Right hindlimb (tissue), 1 donor: ENCODE measurements at regions not wholly inside any gene's neighbourhood (a gene's known extent, or its start where the extent isn't known, plus 50 kb on each side); places are given as distances from the start of the nearest gene placed in this dataset.
"Not testable (repeated sequence)": the region's sequence is repeated elsewhere in the genome, so short reads cannot be mapped to it uniquely, and the experiment has no call there.

Experiments used
- DNase-seq: peaks from one replicate; pipeline ENCODE4 v3.0.0-alpha.2; 2018

DNA sequence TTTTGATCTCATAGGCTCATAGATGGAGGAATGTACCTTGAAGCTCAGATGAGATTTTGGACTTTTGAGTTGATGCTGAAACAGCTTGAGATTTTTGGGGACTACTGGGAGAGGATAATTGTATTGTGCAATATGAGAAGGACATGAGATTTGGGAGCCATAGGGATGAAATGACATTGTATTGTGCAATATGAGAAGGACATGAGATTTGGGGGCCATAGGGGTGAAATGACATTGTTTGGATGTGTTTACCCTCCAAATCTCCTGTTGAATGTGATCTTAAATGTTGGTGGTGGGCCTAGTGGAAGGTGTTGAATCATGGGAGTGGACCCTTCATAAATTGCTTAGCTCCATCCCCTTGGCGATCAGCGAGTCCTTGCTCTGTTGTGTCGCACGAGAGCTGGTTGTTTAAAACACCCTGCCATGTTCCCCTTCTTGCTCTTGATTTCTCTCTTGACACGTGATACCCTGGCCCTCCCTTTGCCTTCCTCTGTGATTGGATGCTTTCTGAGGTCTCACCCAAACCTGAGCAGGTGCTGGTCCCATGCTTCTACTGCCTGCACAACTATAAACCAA is 110.9 kb upstream of the TPTE start:
- not testable (repeated sequence) for DNase-seq

- not testable (repeated sequence) for DNase-seq
Observed at GRCh38 chr21:10411776-10412526, 109.4 kb upstream of the TPTE start.

DNA sequence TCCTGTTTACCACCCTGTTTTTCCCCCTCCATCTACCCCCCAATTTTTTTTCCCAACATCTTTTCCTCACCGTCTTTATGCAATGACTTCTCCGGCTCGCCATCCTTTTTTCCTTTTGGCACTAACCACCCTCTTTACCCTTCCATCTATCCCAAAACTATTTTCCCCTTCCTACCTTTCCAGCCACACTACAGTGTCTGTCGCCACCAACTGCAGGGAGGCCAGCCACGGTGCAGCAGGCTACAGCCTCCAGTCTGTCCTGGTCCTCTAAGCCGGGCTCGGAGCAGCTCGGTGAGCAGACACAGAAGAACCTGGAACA is 108.5 kb upstream of the TPTE start:
- not testable (repeated sequence) for DNase-seq

DNA sequence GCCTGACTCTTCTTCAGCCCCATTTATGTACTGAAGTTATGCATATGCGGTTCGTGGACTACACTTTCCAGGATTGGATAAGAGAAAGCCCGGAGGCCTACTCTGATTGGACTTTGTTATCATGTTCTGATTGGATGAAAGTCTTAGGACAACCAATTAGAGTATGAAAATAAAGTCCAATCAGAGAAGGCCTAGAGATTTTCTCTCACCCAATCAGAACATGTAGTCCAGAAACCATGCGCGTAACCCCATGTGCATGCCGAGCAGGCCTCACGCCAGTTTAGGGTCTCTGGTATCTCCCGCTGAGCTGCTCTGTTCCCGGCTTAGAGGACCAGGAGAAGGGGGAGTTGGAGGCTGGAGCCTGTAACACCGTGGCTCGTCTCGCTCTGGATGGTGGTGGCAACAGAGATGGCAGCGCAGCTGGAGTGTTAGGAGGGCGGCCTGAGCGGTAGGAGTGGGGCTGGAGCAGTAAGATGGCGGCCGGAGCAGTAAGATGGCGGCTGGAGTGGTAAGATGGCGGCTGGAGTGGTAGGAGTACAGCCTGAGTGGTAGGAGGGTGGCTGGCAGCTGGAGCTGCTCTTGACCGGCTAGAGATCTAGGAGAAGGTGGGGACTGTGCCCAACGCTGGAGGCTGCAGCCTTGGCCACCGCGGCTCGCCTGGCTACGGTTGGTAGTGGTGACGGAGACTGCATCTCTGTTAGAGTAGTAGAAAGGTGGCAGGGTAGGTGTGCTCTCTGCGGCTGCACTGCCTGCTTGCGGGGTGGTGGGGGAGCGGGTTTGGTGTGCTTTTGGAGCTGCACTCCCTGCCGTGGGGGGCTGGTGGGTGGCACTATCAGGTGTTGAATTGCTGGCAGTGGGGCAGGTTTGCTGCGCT is 107.9 kb upstream of the TPTE start:
- DNase-seq = not testable (repeated sequence)

- DNase-seq = not testable (repeated sequence)
Observed at GRCh38 chr21:10414121-10414924, 107.1 kb upstream of the TPTE start.

DNA sequence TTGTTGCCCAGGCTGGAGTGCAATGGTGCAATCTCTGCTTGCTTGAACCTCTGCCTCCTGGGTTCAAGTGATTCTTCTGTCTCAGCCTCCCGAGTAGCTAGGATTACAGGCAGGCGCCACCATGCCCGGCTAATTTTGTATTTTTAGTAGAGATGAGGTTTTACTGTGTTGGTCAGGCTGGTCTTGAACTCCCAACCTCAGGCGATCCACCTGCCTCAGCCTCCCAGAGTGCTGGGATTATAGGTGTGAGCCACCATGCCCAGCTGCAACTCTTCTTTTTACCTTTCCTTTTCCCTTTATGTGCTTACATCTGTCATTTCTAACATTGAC is 106.5 kb upstream of the TPTE start:
- not testable (repeated sequence) for DNase-seq

DNA sequence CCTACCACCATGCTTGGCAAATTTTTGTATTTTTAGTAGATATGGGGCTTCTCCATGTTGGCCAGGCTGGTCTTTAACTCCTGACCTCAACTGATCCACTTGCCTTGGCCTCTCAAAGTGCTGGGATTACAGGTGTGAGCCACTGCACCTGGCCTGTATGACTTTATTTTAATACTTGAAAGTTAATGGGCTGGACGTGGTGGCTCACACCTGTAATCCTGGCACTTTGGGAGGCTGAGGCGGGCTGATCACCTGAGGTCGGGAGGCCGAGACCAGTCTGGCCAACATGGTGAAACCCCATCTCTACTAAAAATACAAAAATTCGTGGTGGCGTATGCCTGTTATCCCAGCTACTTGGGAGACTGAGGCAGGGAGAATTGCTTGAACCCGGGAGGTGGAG is 105.9 kb upstream of the TPTE start:
- not testable (repeated sequence) for DNase-seq

DNA sequence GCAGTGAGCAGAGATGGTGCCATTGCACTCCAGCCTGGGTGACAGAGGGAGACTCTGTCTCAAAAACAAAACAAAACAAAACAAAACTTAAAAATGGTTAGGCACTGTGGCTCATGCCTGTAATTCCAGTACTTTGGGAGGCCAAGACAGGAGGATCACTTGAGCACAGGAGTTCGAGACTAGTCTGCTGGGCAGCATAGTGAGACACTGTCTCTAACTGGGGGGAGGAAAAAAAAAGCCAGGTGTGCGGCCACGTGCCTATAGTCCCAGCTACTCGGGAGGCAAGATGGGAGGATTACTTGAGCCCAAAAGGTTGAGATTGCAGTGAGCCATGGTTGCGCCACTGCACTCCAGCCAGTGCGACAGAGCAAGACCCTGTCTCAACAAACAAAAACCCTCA is 105.5 kb upstream of the TPTE start:
- DNase-seq = not testable (repeated sequence)

GRCh38 chr21:10416691-10417447 is 104.5 kb upstream of the TPTE start:
- DNase-seq = not testable (repeated sequence)

DNA sequence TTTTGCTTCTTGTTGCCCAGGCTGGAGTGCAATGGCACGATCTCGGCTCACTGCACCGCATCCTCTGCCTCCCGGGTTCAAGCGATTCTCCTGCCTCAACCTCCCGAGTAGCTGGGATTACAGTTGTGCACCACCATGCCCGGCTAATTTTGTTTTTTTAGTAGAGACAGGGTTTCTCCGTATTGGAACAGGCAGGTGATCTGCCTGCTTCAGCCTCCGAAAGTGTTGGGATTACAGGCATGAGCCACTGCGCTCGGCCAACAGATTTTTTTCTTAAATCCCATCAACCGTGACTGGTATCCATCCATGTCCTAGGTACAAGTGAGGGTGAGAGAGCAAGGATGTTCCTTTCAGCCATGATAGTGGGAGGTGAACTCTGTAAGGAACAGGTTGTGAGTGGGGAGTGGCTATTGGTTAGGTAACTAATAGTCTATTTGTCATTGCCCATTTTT is 103.8 kb upstream of the TPTE start:
- DNase-seq = not testable (repeated sequence)

DNA sequence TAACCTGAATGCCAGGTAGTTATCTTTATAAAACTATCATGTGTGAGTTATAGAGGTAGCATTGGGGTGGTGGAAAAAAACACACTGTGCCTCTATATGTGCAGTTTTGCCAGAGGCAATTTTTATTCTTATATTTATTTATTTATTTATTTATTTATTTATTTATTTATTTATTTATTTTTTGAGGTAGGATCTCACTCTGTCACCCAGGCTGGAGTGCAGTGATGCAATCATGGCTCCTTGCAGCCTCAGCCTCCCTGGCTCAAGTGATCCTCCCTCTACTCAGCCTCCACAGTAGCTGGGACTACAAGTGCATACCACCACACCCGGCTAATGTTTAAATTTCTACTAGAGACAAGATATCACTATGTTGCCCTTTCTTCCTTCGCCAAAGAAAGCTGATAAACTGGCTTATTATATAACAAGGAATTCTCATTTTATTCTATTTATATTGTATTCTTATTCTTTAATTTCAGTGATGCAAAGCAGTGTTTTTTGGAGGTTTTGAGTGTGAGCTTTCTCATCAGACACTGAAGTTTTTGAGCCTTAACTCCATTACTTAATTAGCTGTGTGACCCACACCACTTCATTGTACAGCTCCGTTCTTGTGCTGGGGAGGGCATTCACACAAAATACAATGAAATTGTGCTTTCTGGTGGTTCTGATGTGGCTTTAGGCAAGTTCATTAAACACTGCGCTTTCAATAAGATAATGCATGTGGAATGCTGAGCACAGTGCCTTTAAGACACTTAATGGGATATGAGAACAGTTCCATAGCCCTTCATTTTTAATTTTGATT is 102.9 kb upstream of the TPTE start:
- DNase-seq = not testable (repeated sequence)

DNA sequence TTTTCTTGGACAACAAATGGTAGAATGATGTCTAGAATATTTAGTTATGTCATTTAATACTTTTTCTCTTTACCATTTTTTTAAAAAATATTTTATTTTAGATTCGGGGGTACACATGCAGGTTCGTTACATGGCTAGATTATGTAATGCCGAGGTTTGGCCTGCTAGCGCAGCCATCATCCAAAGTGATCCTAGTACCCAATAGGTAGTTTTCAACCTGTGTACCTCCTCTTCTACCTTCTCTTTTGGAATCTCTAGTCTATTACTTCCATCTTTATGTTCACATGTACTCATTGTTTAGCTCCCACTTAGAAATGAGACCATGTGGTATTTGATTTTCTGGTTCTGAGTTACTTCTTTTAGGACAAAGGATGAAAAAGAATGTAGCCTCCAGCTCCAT is 100.2 kb upstream of the TPTE start:
- DNase-seq = not testable (repeated sequence)

DNA sequence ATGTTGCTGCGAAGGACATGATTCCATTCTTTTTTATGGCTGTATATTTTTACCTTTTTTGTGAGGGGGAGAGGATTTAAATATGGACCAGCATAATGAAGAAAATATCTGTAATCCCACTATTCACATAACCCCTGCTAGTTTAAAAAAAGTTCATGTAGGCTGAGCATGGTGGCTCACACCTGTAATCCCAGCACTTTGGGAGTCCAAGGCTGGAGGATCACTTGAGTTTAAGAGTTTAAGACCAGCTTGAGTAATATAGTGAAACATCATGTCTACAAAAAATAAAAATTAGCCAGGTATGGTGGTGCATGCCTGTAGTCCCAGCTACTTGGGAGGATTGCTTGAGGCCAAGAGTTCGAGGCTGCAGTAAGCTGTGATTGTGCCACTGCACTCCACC is 99.8 kb upstream of the TPTE start:
- DNase-seq = not testable (repeated sequence)

- not testable (repeated sequence) for DNase-seq
Observed at GRCh38 chr21:10424097-10424886, 97.1 kb upstream of the TPTE start.

DNA sequence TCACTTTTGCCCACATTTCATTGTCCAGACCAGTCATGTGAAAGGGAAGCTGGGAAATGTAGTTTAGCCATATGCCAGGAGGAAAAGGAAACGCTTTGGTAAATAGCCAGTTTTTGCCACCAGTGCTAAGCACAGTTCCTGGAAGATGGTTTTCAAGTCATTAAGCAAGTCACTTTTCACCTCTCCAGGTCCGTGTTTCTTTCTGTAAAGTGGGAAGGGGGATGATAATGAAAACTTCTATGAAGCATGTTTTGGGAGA is 96.6 kb upstream of the TPTE start:
- not testable (repeated sequence) for DNase-seq

GRCh38 chr21:10425856-10426255 is 95.5 kb upstream of the TPTE start:
- DNase-seq = no peak

- not testable (repeated sequence) for DNase-seq
Observed at GRCh38 chr21:10426812-10427211, 94.6 kb upstream of the TPTE start.

- DNase-seq = not testable (repeated sequence)
Observed at GRCh38 chr21:10427277-10427676, 94.1 kb upstream of the TPTE start.

DNA sequence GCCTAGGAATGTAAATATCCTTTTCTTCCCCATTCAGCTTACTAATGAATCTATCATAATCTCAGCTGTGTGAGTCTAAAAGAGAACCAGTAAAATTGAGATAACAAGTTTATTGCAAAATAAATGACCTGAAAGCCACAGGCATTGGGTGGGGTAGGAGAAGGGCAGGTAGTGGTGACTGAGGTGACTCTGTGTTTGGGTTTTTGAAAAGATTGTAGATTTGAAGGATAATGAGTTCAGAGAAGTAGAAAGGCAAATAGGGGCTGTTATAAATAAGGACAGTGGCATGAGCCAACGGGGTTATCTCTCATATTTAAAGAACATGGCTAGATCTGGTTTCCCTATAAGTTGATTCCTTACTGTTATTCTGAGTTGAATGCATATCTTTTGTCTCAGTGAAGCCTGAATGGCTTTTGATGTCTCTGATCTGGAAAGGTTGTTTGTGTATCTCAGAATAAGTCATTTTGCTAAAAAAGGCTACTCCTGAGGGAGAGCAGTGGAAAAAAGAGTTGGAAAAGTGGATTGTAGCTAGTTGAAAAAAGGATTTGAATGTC is 92.3 kb upstream of the TPTE start:
- DNase-seq = not testable (repeated sequence)

DNA sequence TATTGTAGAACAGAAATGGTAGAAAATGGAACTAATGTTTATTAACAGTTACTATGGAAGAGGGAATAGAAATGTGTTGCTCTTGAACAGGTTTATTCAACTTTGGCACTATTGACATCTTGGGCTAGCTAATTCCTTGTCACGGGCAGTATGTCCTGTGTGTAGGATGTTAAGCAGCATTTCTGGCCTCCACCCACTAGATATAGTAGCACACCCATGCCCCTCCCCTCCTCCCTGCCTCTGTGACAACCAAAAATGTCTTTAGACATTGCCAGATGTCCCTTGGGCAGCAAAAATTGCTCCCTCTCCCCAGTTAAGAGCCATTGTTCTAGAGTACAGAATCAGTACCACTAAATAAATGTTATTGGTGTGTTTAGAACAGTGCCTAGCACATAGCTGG is 91.4 kb upstream of the TPTE start:
- no peak for DNase-seq
